ENCODE measurements at regions not wholly inside any gene's neighbourhood (a gene's known extent, or its start where the extent isn't known, plus 50 kb on each side); places are given as distances from the start of the nearest gene placed in this dataset.

GRCh38 chr22:49710746-49711145, 116.9 kb downstream of the BRD1 start:
- Histone ChIP-seq H3K4me2 (ENCODE audit: low read depth, low read length, poor library complexity, severe bottlenecking) (no peak overlapping the region), H3K4me1 (ENCODE audit: insufficient read depth, low read length, poor library complexity, severe bottlenecking) (no peaks in the 10 kb centered on the region), H4K20me1 (ENCODE audit: insufficient read depth, low read length, poor library complexity, severe bottlenecking) (no peaks in the 10 kb centered on the region), H2AFZ (ENCODE audit: low read length) (no peak overlapping the region), H3K9ac (ENCODE audit: low read depth, low read length, poor library complexity, severe bottlenecking) (no peak overlapping the region), H3K27me3 (ENCODE audit: insufficient read depth, low read length, poor library complexity, severe bottlenecking) (no peaks in the 10 kb centered on the region), H3K79me2 (ENCODE audit: insufficient read depth, low read length) (no peaks in the 10 kb centered on the region), H3K9me3 (ENCODE audit: insufficient read depth, low read depth, low read length) (no peaks in the 10 kb centered on the region; the same call in 1 of the 2 replicates), H3K36me3 (ENCODE audit: insufficient read depth, low read length) (no peaks in the 10 kb centered on the region), H3K4me3 (ENCODE audit: low read length, poor library complexity, severe bottlenecking) (no peak overlapping the region), H3K9me2 (replicated peaks; ENCODE audit: low read depth, low read length) (no peaks in the 10 kb centered on the region), H3F3A (ENCODE audit: low read depth) (no peaks in the 10 kb centered on the region)
- TF ChIP-seq CTCF (conservative IDR thresholded peaks at IDR 0.05; ENCODE audit: low read length) = no peak

- TF ChIP-seq EZH2phosphoT487 (IDR thresholded peaks at IDR 0.05; ENCODE audit: borderline replicate concordance) = no peak
- TF ChIP-seq CTCF (conservative IDR thresholded peaks at IDR 0.05; ENCODE audit: low read length) = no peak
- H3K79me2 ChIP-seq (ENCODE audit: insufficient read depth, low read length) = no peaks in the 10 kb centered on the region
- H3K36me3 ChIP-seq (ENCODE audit: insufficient read depth, low read length) = no peaks in the 10 kb centered on the region
- H4K20me1 ChIP-seq (ENCODE audit: insufficient read depth, low read length, poor library complexity, severe bottlenecking) = no peaks in the 10 kb centered on the region
- no peaks in the 10 kb centered on the region for H3F3A ChIP-seq (ENCODE audit: low read depth)
- no peaks in the 10 kb centered on the region for H3K27me3 ChIP-seq (ENCODE audit: insufficient read depth, low read length, poor library complexity, severe bottlenecking)
- H3K9me3 ChIP-seq (ENCODE audit: insufficient read depth, low read depth, low read length) = no peaks in the 10 kb centered on the region; the same call in 1 of the 2 replicates
- H3K9me2 ChIP-seq (replicated peaks; ENCODE audit: low read depth, low read length) = no peaks in the 10 kb centered on the region
- H3K4me2 ChIP-seq (ENCODE audit: low read depth, low read length, poor library complexity, severe bottlenecking) = no peak overlapping the region
- no peak overlapping the region for H2AFZ ChIP-seq (ENCODE audit: low read length)
- no peak overlapping the region for H3K4me3 ChIP-seq (ENCODE audit: low read length, poor library complexity, severe bottlenecking)
- peaks cover 4% of the 10 kb centered on the region for H3K4me1 ChIP-seq (ENCODE audit: insufficient read depth, low read length, poor library complexity, severe bottlenecking)
- no peak overlapping the region for H3K9ac ChIP-seq (ENCODE audit: low read depth, low read length, poor library complexity, severe bottlenecking)
Measured at GRCh38 chr22:49709464-49709863, 118.2 kb downstream of the BRD1 start.

GRCh38 chr22:49705972-49706352, 121.7 kb downstream of the BRD1 start:
- no peaks in the 10 kb centered on the region for H3K9me2 ChIP-seq (replicated peaks; ENCODE audit: low read depth, low read length)
- H3F3A ChIP-seq (ENCODE audit: low read depth) = no peaks in the 10 kb centered on the region
- no peak overlapping the region for H3K9ac ChIP-seq (ENCODE audit: low read depth, low read length, poor library complexity, severe bottlenecking)
- H3K4me2 ChIP-seq (ENCODE audit: low read depth, low read length, poor library complexity, severe bottlenecking) = no peak overlapping the region
- peaks cover 4% of the 10 kb centered on the region for H3K4me1 ChIP-seq (ENCODE audit: insufficient read depth, low read length, poor library complexity, severe bottlenecking)
- H3K79me2 ChIP-seq (ENCODE audit: insufficient read depth, low read length) = no peaks in the 10 kb centered on the region
- H3K4me3 ChIP-seq (ENCODE audit: low read length, poor library complexity, severe bottlenecking) = no peak overlapping the region
- H3K36me3 ChIP-seq (ENCODE audit: insufficient read depth, low read length) = no peaks in the 10 kb centered on the region
- H3K9me3 ChIP-seq (ENCODE audit: insufficient read depth, low read depth, low read length) = peaks cover 8% of the 10 kb centered on the region; the same call in 1 of the 2 replicates
- TF ChIP-seq CTCF (conservative IDR thresholded peaks at IDR 0.05; ENCODE audit: low read length) = no peak
- no peaks in the 10 kb centered on the region for H4K20me1 ChIP-seq (ENCODE audit: insufficient read depth, low read length, poor library complexity, severe bottlenecking)
- no peak overlapping the region for H2AFZ ChIP-seq (ENCODE audit: low read length)
- no peaks in the 10 kb centered on the region for H3K27me3 ChIP-seq (ENCODE audit: insufficient read depth, low read length, poor library complexity, severe bottlenecking)
